ENCODE measurements at regions not wholly inside any gene's neighbourhood (a gene's known extent, or its start where the extent isn't known, plus 50 kb on each side); places are given as distances from the start of the nearest gene placed in this dataset.

DNA sequence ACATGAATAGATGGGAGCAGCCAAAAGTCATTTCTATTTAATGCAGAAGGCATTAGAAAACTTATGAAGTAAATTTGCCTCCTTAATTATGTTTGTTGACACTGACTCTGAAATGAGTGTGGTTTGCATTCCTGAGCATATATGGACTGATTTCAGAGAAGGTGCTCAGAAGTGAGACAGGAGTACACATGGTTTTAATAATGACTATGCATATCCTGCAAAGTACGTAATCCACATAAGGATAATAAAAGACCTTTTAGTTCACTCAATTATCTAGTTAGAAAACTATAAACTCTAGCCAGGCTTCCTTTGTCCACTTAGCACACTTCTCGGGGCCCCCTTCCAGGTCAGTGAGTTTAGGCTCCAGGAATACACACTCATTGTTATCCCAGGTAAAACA, 75.7 kb upstream of the SNX2 start:
- TF ChIP-seq, protein P1, sequence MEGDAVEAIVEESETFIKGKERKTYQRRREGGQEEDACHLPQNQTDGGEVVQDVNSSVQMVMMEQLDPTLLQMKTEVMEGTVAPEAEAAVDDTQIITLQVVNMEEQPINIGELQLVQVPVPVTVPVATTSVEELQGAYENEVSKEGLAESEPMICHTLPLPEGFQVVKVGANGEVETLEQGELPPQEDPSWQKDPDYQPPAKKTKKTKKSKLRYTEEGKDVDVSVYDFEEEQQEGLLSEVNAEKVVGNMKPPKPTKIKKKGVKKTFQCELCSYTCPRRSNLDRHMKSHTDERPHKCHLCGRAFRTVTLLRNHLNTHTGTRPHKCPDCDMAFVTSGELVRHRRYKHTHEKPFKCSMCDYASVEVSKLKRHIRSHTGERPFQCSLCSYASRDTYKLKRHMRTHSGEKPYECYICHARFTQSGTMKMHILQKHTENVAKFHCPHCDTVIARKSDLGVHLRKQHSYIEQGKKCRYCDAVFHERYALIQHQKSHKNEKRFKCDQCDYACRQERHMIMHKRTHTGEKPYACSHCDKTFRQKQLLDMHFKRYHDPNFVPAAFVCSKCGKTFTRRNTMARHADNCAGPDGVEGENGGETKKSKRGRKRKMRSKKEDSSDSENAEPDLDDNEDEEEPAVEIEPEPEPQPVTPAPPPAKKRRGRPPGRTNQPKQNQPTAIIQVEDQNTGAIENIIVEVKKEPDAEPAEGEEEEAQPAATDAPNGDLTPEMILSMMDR (IDR thresholded peaks at IDR 0.05): no peak
- TF ChIP-seq, protein P2, sequence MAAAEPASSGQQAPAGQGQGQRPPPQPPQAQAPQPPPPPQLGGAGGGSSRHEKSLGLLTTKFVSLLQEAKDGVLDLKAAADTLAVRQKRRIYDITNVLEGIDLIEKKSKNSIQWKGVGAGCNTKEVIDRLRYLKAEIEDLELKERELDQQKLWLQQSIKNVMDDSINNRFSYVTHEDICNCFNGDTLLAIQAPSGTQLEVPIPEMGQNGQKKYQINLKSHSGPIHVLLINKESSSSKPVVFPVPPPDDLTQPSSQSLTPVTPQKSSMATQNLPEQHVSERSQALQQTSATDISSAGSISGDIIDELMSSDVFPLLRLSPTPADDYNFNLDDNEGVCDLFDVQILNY (CRISPR knock-in tag; IDR thresholded peaks at IDR 0.05): no peak
- TF ChIP-seq FOXP4 (CRISPR knock-in tag; IDR thresholded peaks at IDR 0.05): no peak
- TF ChIP-seq, protein P3, sequence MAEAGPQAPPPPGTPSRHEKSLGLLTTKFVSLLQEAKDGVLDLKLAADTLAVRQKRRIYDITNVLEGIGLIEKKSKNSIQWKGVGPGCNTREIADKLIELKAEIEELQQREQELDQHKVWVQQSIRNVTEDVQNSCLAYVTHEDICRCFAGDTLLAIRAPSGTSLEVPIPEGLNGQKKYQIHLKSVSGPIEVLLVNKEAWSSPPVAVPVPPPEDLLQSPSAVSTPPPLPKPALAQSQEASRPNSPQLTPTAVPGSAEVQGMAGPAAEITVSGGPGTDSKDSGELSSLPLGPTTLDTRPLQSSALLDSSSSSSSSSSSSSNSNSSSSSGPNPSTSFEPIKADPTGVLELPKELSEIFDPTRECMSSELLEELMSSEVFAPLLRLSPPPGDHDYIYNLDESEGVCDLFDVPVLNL (CRISPR knock-in tag; IDR thresholded peaks at IDR 0.05; ENCODE audit: borderline replicate concordance, low read depth): no peak
- no peak for TF ChIP-seq MLX (CRISPR knock-in tag; IDR thresholded peaks at IDR 0.05)
- TF ChIP-seq, protein P4, sequence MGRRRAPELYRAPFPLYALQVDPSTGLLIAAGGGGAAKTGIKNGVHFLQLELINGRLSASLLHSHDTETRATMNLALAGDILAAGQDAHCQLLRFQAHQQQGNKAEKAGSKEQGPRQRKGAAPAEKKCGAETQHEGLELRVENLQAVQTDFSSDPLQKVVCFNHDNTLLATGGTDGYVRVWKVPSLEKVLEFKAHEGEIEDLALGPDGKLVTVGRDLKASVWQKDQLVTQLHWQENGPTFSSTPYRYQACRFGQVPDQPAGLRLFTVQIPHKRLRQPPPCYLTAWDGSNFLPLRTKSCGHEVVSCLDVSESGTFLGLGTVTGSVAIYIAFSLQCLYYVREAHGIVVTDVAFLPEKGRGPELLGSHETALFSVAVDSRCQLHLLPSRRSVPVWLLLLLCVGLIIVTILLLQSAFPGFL (CRISPR knock-in tag; IDR thresholded peaks at IDR 0.05; ENCODE audit: borderline replicate concordance): no peak

All from WTC11 (cell line).